K562 (cell line): ENCODE measurements at regions not wholly inside any gene's neighbourhood (a gene's known extent, or its start where the extent isn't known, plus 50 kb on each side); places are given as distances from the start of the nearest gene placed in this dataset.

Experiments used
- EZH2 ChIP-seq: IDR thresholded peaks from 2 replicates; pipeline ENCODE4 v1.6.1; 2012; ENCODE audit warnings: low read depth, mild to moderate bottlenecking, inconsistent platforms, low read length, borderline replicate concordance
- NR1H2 ChIP-seq: sonication (generic); formaldehyde crosslinking; IDR thresholded peaks from 2 replicates; pipeline ENCODE4 v1.4.0; 2020; ENCODE audit warnings: mild to moderate bottlenecking, missing genetic modification reagents
- NR3C1 ChIP-seq: sonication (generic); formaldehyde crosslinking; IDR thresholded peaks from 2 replicates; pipeline ENCODE4 v1.8.1; 2022; ENCODE audit warnings: missing genetic modification reagents
- ZFP36 ChIP-seq: fragments of 150-350 bp; IDR thresholded peaks from 2 replicates; pipeline ENCODE4 v1.6.1; 2018; ENCODE audit warnings: low read length, low read depth; ENCODE audit not compliant: partially characterized antibody
- ZKSCAN8 ChIP-seq: fragments of 200-800 bp; sonication (Bioruptor generic); IDR thresholded peaks from 2 replicates; pipeline ENCODE4 v1.6.1; 2016; ENCODE audit warnings: missing genetic modification characterization, missing compliant biosample characterization
- ZNF324 ChIP-seq: fragments of 250-450 bp; sonication (Bioruptor Pico); IDR thresholded peaks from 2 replicates; pipeline ENCODE4 v1.4.0; 2020; ENCODE audit warnings: mild to moderate bottlenecking
- TF ChIP-seq, protein P1 (sequence below): sonication (generic); formaldehyde crosslinking; IDR thresholded peaks from 2 replicates; pipeline ENCODE4 v1.9.0; 2022; ENCODE audit warnings: mild to moderate bottlenecking, missing genetic modification reagents

DNA sequence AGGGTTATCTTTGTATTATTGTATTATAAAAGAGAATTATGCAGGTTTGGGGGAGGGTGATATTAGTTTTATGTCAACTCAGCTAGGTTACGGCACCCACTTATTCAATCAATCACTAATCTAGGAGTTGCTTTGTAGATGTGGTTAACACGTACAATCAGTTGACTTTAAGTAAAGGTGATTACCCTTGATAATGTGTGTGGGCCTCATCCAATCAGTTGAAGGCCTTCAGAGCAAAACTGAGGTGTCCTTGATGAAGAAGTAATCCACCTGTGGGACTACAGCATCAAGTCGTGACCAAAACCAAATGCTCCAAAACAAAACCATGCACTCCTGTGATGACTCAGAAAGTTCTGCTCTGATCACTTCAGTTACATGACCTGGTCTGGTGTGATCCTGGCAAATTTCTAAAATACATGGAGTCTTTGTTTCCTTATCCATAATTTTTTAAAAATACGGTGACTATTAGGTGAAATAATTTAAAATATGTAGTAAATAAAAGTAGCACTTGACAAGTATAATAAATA is 114.1 kb downstream of the IYD start:
- TF ChIP-seq NR1H2 (CRISPR knock-in tag) (no peak), ZFP36 (no peak), ZKSCAN8 (CRISPR knock-in tag) (no peak), EZH2 (no peak), NR3C1 (CRISPR knock-in tag) (no peak), ZNF324 (CRISPR knock-in tag) (no peak)
- TF ChIP-seq, protein P1, sequence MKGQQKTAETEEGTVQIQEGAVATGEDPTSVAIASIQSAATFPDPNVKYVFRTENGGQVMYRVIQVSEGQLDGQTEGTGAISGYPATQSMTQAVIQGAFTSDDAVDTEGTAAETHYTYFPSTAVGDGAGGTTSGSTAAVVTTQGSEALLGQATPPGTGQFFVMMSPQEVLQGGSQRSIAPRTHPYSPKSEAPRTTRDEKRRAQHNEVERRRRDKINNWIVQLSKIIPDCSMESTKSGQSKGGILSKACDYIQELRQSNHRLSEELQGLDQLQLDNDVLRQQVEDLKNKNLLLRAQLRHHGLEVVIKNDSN, result no peak
